ENCODE measurements at regions not wholly inside any gene's neighbourhood (a gene's known extent, or its start where the extent isn't known, plus 50 kb on each side); places are given as distances from the start of the nearest gene placed in this dataset.

- dilution Hi-C loops (cut with MboI; ENCODE audit: extremely low pct_ligation_motif_present, low sequenced_read_pairs): no loop called here
- no peaks in the 10 kb centered on the region for H3K27me3 ChIP-seq (ENCODE audit: control insufficient read depth, extremely low read depth, insufficient read depth, low read length)
- H2AFZ ChIP-seq (ENCODE audit: control insufficient read depth, low read length): no peak overlapping the region
- FAIRE-seq: no peak
- no peak overlapping the region for H3K4me3 ChIP-seq (ENCODE audit: control insufficient read depth in 2 of 3, extremely low read depth in 1 of 3, insufficient read depth in 2 of 3, low read depth in 1 of 3, low read length in 3 of 3)
- no peaks in the 10 kb centered on the region for H3K9me1 ChIP-seq (ENCODE audit: control insufficient read depth, extremely low read depth, insufficient read depth, low read length)
- TF ChIP-seq EZH2 (IDR thresholded peaks at IDR 0.05; ENCODE audit: low read length): no peak
- TF ChIP-seq, protein P1, sequence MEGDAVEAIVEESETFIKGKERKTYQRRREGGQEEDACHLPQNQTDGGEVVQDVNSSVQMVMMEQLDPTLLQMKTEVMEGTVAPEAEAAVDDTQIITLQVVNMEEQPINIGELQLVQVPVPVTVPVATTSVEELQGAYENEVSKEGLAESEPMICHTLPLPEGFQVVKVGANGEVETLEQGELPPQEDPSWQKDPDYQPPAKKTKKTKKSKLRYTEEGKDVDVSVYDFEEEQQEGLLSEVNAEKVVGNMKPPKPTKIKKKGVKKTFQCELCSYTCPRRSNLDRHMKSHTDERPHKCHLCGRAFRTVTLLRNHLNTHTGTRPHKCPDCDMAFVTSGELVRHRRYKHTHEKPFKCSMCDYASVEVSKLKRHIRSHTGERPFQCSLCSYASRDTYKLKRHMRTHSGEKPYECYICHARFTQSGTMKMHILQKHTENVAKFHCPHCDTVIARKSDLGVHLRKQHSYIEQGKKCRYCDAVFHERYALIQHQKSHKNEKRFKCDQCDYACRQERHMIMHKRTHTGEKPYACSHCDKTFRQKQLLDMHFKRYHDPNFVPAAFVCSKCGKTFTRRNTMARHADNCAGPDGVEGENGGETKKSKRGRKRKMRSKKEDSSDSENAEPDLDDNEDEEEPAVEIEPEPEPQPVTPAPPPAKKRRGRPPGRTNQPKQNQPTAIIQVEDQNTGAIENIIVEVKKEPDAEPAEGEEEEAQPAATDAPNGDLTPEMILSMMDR (optimal IDR thresholded peaks at IDR 0.05 in 1 of 3, IDR thresholded peaks at IDR 0.05 in 1 of 3, conservative IDR thresholded peaks at IDR 0.05 in 1 of 3; ENCODE audit: extremely low read depth in 1 of 3, insufficient read depth in 2 of 3, low read length in 3 of 3): no peak
- H3K9ac ChIP-seq (ENCODE audit: control insufficient read depth, extremely low read depth, insufficient read depth, low read length): no peak overlapping the region
- H3K27ac ChIP-seq (ENCODE audit: control insufficient read depth, insufficient read depth, low read length): no peak overlapping the region
- H3K4me1 ChIP-seq (ENCODE audit: control insufficient read depth, extremely low read depth, insufficient read depth, low read length): no peaks in the 10 kb centered on the region
- DNase-seq (ENCODE audit: low read depth, low spot score): no peak
- no peaks in the 10 kb centered on the region for H4K20me1 ChIP-seq (ENCODE audit: control insufficient read depth, extremely low read depth, insufficient read depth, low read length)
- no peaks in the 10 kb centered on the region for H3K36me3 ChIP-seq (ENCODE audit: control insufficient read depth in 2 of 2, extremely low read depth in 1 of 2, insufficient read depth in 2 of 2, low read length in 2 of 2)
- H3K4me2 ChIP-seq (ENCODE audit: control insufficient read depth, extremely low read depth, insufficient read depth, low read depth, low read length): no peak overlapping the region
- no peaks in the 10 kb centered on the region for H3K79me2 ChIP-seq (ENCODE audit: control insufficient read depth, insufficient read depth, low read length)
- no peaks in the 10 kb centered on the region for H3K9me3 ChIP-seq (ENCODE audit: control insufficient read depth, low read depth, low read length)
Measured at GRCh38 chr18:43465483-43465882, 188.2 kb upstream of the SYT4 start.

DNA sequence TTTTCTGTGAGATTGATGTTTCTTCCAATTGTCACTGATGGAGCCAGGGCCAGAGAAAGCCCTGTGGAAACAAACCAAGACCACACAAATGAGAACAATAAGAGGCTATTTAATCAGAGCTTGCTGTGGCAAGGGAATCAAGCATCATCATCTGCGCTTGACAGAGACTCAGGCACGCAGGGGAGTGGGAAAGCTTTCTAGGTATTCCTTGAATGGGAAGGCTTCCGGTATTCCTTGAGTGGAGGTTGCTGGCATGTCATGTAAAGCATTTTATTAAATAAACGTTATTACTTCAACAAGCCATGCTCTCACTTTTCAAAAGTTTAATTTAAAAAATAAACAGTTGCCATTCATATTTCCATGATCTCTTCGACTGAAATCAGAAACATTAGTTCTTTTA, 194.6 kb upstream of the SYT4 start:
- H3K4me2 ChIP-seq (ENCODE audit: control insufficient read depth, extremely low read depth, insufficient read depth, low read depth, low read length): no peak overlapping the region
- FAIRE-seq (no peak), DNase-seq (ENCODE audit: low read depth, low spot score) (no peak)
- H3K9me3 ChIP-seq (ENCODE audit: control insufficient read depth, low read depth, low read length): no peaks in the 10 kb centered on the region
- H3K9ac ChIP-seq (ENCODE audit: control insufficient read depth, extremely low read depth, insufficient read depth, low read length): no peak overlapping the region
- H3K27me3 ChIP-seq (ENCODE audit: control insufficient read depth, extremely low read depth, insufficient read depth, low read length): no peaks in the 10 kb centered on the region
- dilution Hi-C loops (cut with MboI; ENCODE audit: extremely low pct_ligation_motif_present, low sequenced_read_pairs): no loop called here
- H2AFZ ChIP-seq (ENCODE audit: control insufficient read depth, low read length): no peak overlapping the region
- no peaks in the 10 kb centered on the region for H3K9me1 ChIP-seq (ENCODE audit: control insufficient read depth, extremely low read depth, insufficient read depth, low read length)
- H3K4me1 ChIP-seq (ENCODE audit: control insufficient read depth, extremely low read depth, insufficient read depth, low read length): no peaks in the 10 kb centered on the region
- H3K27ac ChIP-seq (ENCODE audit: control insufficient read depth, insufficient read depth, low read length): no peak overlapping the region
- no peaks in the 10 kb centered on the region for H4K20me1 ChIP-seq (ENCODE audit: control insufficient read depth, extremely low read depth, insufficient read depth, low read length)
- H3K36me3 ChIP-seq (ENCODE audit: control insufficient read depth in 2 of 2, extremely low read depth in 1 of 2, insufficient read depth in 2 of 2, low read length in 2 of 2): no peaks in the 10 kb centered on the region
- TF ChIP-seq EZH2 (IDR thresholded peaks at IDR 0.05; ENCODE audit: low read length): no peak
- TF ChIP-seq, protein P1 (optimal IDR thresholded peaks at IDR 0.05 in 1 of 3, IDR thresholded peaks at IDR 0.05 in 1 of 3, conservative IDR thresholded peaks at IDR 0.05 in 1 of 3; ENCODE audit: extremely low read depth in 1 of 3, insufficient read depth in 2 of 3, low read length in 3 of 3): no peak
- no peaks in the 10 kb centered on the region for H3K79me2 ChIP-seq (ENCODE audit: control insufficient read depth, insufficient read depth, low read length)
- H3K4me3 ChIP-seq (ENCODE audit: control insufficient read depth in 2 of 3, extremely low read depth in 1 of 3, insufficient read depth in 2 of 3, low read depth in 1 of 3, low read length in 3 of 3): no peak overlapping the region

Data from keratinocyte (primary cell).